ENCODE measurements at regions not wholly inside any gene's neighbourhood (a gene's known extent, or its start where the extent isn't known, plus 50 kb on each side); places are given as distances from the start of the nearest gene placed in this dataset.

DNA sequence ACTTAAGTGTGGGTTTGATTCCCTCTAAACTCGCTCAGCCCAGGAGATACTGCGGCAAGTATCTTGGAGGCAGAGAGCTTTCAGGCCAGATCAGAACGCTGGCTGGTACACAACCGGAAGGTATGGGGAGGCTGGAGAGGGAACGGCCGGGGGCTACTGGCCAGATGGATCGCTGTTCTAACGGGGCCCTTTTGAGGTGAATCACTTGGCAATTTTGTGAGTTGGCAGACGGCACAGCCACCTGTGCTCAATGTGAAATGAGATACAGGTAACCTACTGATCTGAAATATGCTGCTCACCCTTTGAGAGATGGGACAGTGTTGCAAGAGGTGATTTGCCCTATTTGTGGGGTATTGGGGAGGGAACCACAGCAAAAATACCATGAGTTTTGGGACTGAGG is 622.9 kb upstream of the RBFOX1 start:
- in situ Hi-C loops (cut with MboI; ENCODE audit: low sequenced_read_pairs): no loop called here
- no CpG with 5 or more reads among the region's 9 CpGs for WGBS, 2 experiments (ENCODE audit: extremely low coverage in 2 of 2, insufficient read length in 1 of 2)

More for the DNA sequence above, 622.9 kb upstream of the RBFOX1 start:
- Histone ChIP-seq H3K79me1 (ENCODE audit: low read depth in 1 of 2, low read length in 2 of 2) (no peaks in the 10 kb centered on the region), H4K91ac (ENCODE audit: insufficient read depth, low read depth, low read length) (no peak overlapping the region), H2BK15ac (ENCODE audit: low read depth, low read length) (no peak overlapping the region), H4K20me1 (ENCODE audit: insufficient read depth, low read length) (no peaks in the 10 kb centered on the region), H3K9me1 (ENCODE audit: insufficient read depth, low read length) (no peaks in the 10 kb centered on the region), H3K36me3 (ENCODE audit: control insufficient read depth, insufficient read depth, low read length) (no peaks in the 10 kb centered on the region), H2BK20ac (ENCODE audit: low read depth, low read length) (no peak overlapping the region), H3K23ac (ENCODE audit: low read depth, low read length) (no peak overlapping the region), H3K18ac (ENCODE audit: low read depth, low read length) (no peak overlapping the region), H2AK9ac (replicated peaks; ENCODE audit: low read depth, low read length, poor library complexity) (no peak overlapping the region), H4K8ac (ENCODE audit: low read depth in 2 of 2, low read length in 2 of 2) (no peak overlapping the region), H2AK5ac (ENCODE audit: low read depth, low read length) (no peak overlapping the region), H4K5ac (ENCODE audit: low read depth, low read length) (no peak overlapping the region), H3K4me1 (ENCODE audit: control insufficient read depth, insufficient read depth, low read length) (no peaks in the 10 kb centered on the region), H3K9ac (ENCODE audit: low read depth, low read length) (no peak overlapping the region), H3K4ac (ENCODE audit: low read depth, low read length) (no peak overlapping the region), H3K4me3 (ENCODE audit: insufficient read depth, low read depth, low read length) (no peak overlapping the region), H2AFZ (replicated peaks; ENCODE audit: low read length, poor library complexity) (no peak overlapping the region), H3K14ac (replicated peaks; ENCODE audit: low read depth, low read length) (no peak overlapping the region), H3K9me3 (ENCODE audit: control insufficient read depth, insufficient read depth, low read length) (peaks cover 11% of the 10 kb centered on the region), H3K27ac (ENCODE audit: insufficient read depth, low read length) (no peak overlapping the region), H3K56ac (ENCODE audit: extremely low read depth, insufficient read depth, low read length) (no peak overlapping the region), H2BK120ac (ENCODE audit: low read depth, low read length) (no peak overlapping the region), H3K27me3 (ENCODE audit: control insufficient read depth, insufficient read depth, low read length) (no peaks in the 10 kb centered on the region), H2BK5ac (ENCODE audit: low read depth, low read length, poor library complexity, severe bottlenecking) (no peak overlapping the region), H3K4me2 (ENCODE audit: low read depth, low read length) (no peak overlapping the region)
- intact Hi-C loops (cut with micrococcal nuclease) (no loop called here), dilution Hi-C loops (cut with HindIII; ENCODE audit: low sequenced_read_pairs, unreplicated experiment) (no loop called here)
- ATAC-seq (ENCODE audit: low read depth) (no peak), DNase-seq (no peak)
- ChIA-PET CTCF (no interaction called here), POLR2A (ENCODE audit: unreplicated experiment) (no interaction called here)
- TF ChIP-seq, protein P1, sequence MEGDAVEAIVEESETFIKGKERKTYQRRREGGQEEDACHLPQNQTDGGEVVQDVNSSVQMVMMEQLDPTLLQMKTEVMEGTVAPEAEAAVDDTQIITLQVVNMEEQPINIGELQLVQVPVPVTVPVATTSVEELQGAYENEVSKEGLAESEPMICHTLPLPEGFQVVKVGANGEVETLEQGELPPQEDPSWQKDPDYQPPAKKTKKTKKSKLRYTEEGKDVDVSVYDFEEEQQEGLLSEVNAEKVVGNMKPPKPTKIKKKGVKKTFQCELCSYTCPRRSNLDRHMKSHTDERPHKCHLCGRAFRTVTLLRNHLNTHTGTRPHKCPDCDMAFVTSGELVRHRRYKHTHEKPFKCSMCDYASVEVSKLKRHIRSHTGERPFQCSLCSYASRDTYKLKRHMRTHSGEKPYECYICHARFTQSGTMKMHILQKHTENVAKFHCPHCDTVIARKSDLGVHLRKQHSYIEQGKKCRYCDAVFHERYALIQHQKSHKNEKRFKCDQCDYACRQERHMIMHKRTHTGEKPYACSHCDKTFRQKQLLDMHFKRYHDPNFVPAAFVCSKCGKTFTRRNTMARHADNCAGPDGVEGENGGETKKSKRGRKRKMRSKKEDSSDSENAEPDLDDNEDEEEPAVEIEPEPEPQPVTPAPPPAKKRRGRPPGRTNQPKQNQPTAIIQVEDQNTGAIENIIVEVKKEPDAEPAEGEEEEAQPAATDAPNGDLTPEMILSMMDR (conservative IDR thresholded peaks at IDR 0.05; ENCODE audit: low read depth, low read length): no peak
- TF ChIP-seq USF2 (IDR thresholded peaks at IDR 0.05; ENCODE audit: low read depth, low read length) (no peak), MAZ (IDR thresholded peaks at IDR 0.05; ENCODE audit: borderline replicate concordance, low read depth, low read length) (no peak), FOS (IDR thresholded peaks at IDR 0.05; ENCODE audit: low read depth, low read length) (no peak), MAFK (IDR thresholded peaks at IDR 0.05; ENCODE audit: low read depth, low read length) (no peak), CHD1 (IDR thresholded peaks at IDR 0.05; ENCODE audit: low read depth, low read length) (no peak), RCOR1 (IDR thresholded peaks at IDR 0.05; ENCODE audit: insufficient replicate concordance, low read length) (no peak), MXI1 (IDR thresholded peaks at IDR 0.05; ENCODE audit: borderline replicate concordance, low read depth, low read length) (no peak), RAD21 (IDR thresholded peaks at IDR 0.05; ENCODE audit: low read length) (no peak), NFE2L2 (IDR thresholded peaks at IDR 0.05; ENCODE audit: low read depth, low read length) (no peak), POLR2A (IDR thresholded peaks at IDR 0.05; ENCODE audit: low read depth, low read length) (no peak), RFX5 (IDR thresholded peaks at IDR 0.05; ENCODE audit: low read depth, low read length) (no peak), CEBPB (IDR thresholded peaks at IDR 0.05; ENCODE audit: low read depth, low read length) (no peak), BHLHE40 (IDR thresholded peaks at IDR 0.05; ENCODE audit: low read depth, low read length) (no peak), SMC3 (IDR thresholded peaks at IDR 0.05; ENCODE audit: low read depth, low read length) (no peak), ELK1 (IDR thresholded peaks at IDR 0.05; ENCODE audit: borderline replicate concordance, low read depth, low read length) (no peak)
- no TSS peak for BruUV-seq (replicated peaks)
